ENCODE measurements at regions not wholly inside any gene's neighbourhood (a gene's known extent, or its start where the extent isn't known, plus 50 kb on each side); places are given as distances from the start of the nearest gene placed in this dataset.

DNA sequence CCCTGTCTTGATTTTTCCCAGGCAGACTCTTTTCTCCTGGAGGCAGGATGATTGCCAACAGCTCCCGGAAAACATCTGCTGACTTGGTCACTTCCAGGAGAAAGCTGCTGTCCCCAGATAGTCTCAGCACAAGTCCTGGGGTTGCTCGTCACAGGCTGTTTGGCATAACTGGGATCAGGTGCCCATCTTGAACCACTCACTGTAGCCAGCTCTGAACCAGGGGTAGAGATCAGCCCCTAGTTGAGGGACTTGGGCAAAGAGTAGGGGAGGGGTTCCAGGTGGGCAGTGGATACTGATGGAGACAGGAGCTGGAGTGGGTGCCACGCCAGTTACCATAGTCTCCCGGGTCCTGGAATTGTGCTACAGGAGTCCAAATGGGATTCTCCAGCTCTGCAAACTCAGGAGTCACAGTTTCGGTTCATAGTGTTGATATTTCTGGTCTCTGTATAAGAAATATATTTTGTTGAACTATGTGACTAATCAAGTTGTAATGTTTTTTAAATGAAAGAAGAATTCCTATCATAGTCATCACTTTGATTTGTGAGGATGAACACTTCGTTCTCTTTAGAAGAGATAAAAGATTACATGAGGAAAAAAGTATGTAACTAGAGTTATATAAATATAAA lies 1154.5 kb downstream of the AACS start:
- TF ChIP-seq CTCF (IDR thresholded peaks at IDR 0.05; ENCODE audit: control extremely low read depth, extremely low read depth), result no peak
- Histone ChIP-seq H3K4me3 (no peak overlapping the region), H3K36me3 (ENCODE audit: control insufficient read depth in 4 of 4, insufficient read depth in 4 of 4, low read length in 4 of 4) (no peaks in the 10 kb centered on the region), H3K9me3 (ENCODE audit: control insufficient read depth in 4 of 4, insufficient read depth in 3 of 4, low read length in 3 of 4) (no peaks in the 10 kb centered on the region), H3K27ac (ENCODE audit: low read depth in 1 of 2, low read length in 1 of 2) (no peak overlapping the region), H3K27me3 (ENCODE audit: control insufficient read depth in 3 of 3, insufficient read depth in 3 of 3, low read length in 2 of 3) (no peaks in the 10 kb centered on the region), H3K9ac (ENCODE audit: insufficient read depth in 1 of 2, low read length in 2 of 2) (no peak overlapping the region), H3K4me1 (ENCODE audit: control insufficient read depth in 5 of 5, insufficient read depth in 5 of 5, low read length in 5 of 5) (no peaks in the 10 kb centered on the region)
- 71 to 78% methylated on average over 6 of the region's 6 CpGs for WGBS, 2 donors
- ATAC-seq (ENCODE audit: insufficient read depth, low FRiP score) (no peak), DNase-seq (no peak)

- H3K27ac ChIP-seq (ENCODE audit: low read depth in 1 of 2, low read length in 1 of 2), result no peak overlapping the region
- no peak for ATAC-seq (ENCODE audit: insufficient read depth, low FRiP score)
- no peak for DNase-seq
- TF ChIP-seq CTCF (IDR thresholded peaks at IDR 0.05; ENCODE audit: control extremely low read depth, extremely low read depth), result no peak
- H3K27me3 ChIP-seq (ENCODE audit: control insufficient read depth in 3 of 3, insufficient read depth in 3 of 3, low read length in 2 of 3), result no peaks in the 10 kb centered on the region
- no peak overlapping the region for H3K9ac ChIP-seq (ENCODE audit: insufficient read depth in 1 of 2, low read length in 2 of 2)
- H3K36me3 ChIP-seq (ENCODE audit: control insufficient read depth in 4 of 4, insufficient read depth in 4 of 4, low read length in 4 of 4), result no peaks in the 10 kb centered on the region
- no peak overlapping the region for H3K4me3 ChIP-seq
- peaks cover 0 to 5% (median 0%) of the 10 kb centered on the region in 4 donors for H3K9me3 ChIP-seq (ENCODE audit: control insufficient read depth in 4 of 4, insufficient read depth in 3 of 4, low read length in 3 of 4)
- 91% methylated on average over 3 of the region's 3 CpGs for WGBS, 2 donors
- H3K4me1 ChIP-seq (ENCODE audit: control insufficient read depth in 5 of 5, insufficient read depth in 5 of 5, low read length in 5 of 5), result no peaks in the 10 kb centered on the region
These were observed 1158.8 kb downstream of the AACS start for GRCh38 chr12:126224032-126224431.

- Histone ChIP-seq H3K4me1 (ENCODE audit: control insufficient read depth in 5 of 5, insufficient read depth in 5 of 5, low read length in 5 of 5) (no peaks in the 10 kb centered on the region), H3K27me3 (ENCODE audit: control insufficient read depth in 3 of 3, insufficient read depth in 3 of 3, low read length in 2 of 3) (no peaks in the 10 kb centered on the region), H3K27ac (ENCODE audit: low read depth in 1 of 2, low read length in 1 of 2) (no peak overlapping the region), H3K9me3 (ENCODE audit: control insufficient read depth in 4 of 4, insufficient read depth in 3 of 4, low read length in 3 of 4) (peaks cover 0 to 5% (median 0%) of the 10 kb centered on the region in 4 donors), H3K4me3 (no peak overlapping the region), H3K9ac (ENCODE audit: insufficient read depth in 1 of 2, low read length in 2 of 2) (no peak overlapping the region), H3K36me3 (ENCODE audit: control insufficient read depth in 4 of 4, insufficient read depth in 4 of 4, low read length in 4 of 4) (no peaks in the 10 kb centered on the region)
- WGBS, 2 donors, result 79 to 84% methylated on average over 2 of the region's 2 CpGs
- ATAC-seq (ENCODE audit: insufficient read depth, low FRiP score) (no peak), DNase-seq (no peak)
- no peak for TF ChIP-seq CTCF (IDR thresholded peaks at IDR 0.05; ENCODE audit: control extremely low read depth, extremely low read depth)
These were observed 1163.7 kb downstream of the AACS start for GRCh38 chr12:126228936-126229335.

GRCh38 chr12:126232711-126233110 lies 1167.5 kb downstream of the AACS start:
- 68 to 71% methylated on average over 3 of the region's 3 CpGs for WGBS, 2 donors
- H3K27me3 ChIP-seq (ENCODE audit: control insufficient read depth in 3 of 3, insufficient read depth in 3 of 3, low read length in 2 of 3), result no peaks in the 10 kb centered on the region
- H3K9ac ChIP-seq (ENCODE audit: insufficient read depth in 1 of 2, low read length in 2 of 2), result no peak overlapping the region
- TF ChIP-seq CTCF (IDR thresholded peaks at IDR 0.05; ENCODE audit: control extremely low read depth, extremely low read depth), result no peak
- no peaks in the 10 kb centered on the region for H3K4me1 ChIP-seq (ENCODE audit: control insufficient read depth in 5 of 5, insufficient read depth in 5 of 5, low read length in 5 of 5)
- ATAC-seq (ENCODE audit: insufficient read depth, low FRiP score), result no peak
- H3K27ac ChIP-seq (ENCODE audit: low read depth in 1 of 2, low read length in 1 of 2), result no peak overlapping the region
- H3K36me3 ChIP-seq (ENCODE audit: control insufficient read depth in 4 of 4, insufficient read depth in 4 of 4, low read length in 4 of 4), result no peaks in the 10 kb centered on the region
- H3K4me3 ChIP-seq, result no peak overlapping the region
- H3K9me3 ChIP-seq (ENCODE audit: control insufficient read depth in 4 of 4, insufficient read depth in 3 of 4, low read length in 3 of 4), result peaks cover 0 to 2% (median 0%) of the 10 kb centered on the region in 4 donors
- DNase-seq, result no peak
